ENCODE measurements at regions not wholly inside any gene's neighbourhood (a gene's known extent, or its start where the extent isn't known, plus 50 kb on each side); places are given as distances from the start of the nearest gene placed in this dataset.
A peak's percentile ranks its signal among the peaks of the same experiment; 100 is the strongest.

DNA sequence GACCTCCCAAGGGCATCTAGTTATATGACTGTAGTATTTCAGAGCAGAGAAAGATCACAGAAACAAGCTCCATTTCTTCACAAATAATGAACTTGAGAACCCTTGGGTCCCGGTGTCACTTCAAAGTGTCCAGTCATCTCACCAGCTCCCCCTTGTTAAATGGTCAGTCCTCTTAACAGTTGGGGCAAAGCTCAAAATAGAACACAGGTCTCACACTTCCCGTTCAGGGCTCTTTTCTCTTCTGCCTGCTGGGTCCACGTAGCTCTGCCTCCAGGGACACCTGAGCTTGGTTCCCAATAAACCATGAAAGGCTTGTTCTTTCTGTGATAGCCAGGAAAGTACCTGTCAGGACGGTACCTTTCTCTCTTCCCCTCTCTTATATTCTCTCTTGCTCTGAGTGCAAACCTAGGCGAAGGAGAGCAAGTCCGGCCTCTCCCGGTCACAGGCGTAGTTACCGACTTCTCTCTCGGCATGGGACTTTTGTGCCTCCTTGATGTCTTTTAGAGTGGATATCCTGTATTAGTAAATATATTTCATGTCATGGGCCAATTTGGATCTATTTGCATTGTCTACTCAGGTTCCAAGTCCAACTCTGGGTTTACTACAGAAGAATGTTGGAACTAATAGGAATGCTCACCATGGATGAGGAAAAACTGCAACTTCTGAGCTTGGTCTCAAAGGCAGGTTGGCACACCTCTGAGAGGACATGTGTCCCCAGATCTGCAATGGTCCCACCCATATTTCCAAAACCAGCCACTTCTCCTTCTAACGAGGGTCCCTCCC lies 118.8 kb upstream of the PARP11 start:
- no peak for DNase-seq (ENCODE audit: extremely low read depth, insufficient read length)
- Histone ChIP-seq H3K36me3 (ENCODE audit: control insufficient read depth, insufficient read depth, low read length) (no peaks in the 10 kb centered on the region), H3K4me3 (replicated peaks; ENCODE audit: low read depth, low read length) (no peak overlapping the region), H3K27me3 (replicated peaks; ENCODE audit: control insufficient read depth, insufficient read depth, low read length) (no peaks in the 10 kb centered on the region; the same call in none of the 2 replicates)
- TF ChIP-seq, protein P1, sequence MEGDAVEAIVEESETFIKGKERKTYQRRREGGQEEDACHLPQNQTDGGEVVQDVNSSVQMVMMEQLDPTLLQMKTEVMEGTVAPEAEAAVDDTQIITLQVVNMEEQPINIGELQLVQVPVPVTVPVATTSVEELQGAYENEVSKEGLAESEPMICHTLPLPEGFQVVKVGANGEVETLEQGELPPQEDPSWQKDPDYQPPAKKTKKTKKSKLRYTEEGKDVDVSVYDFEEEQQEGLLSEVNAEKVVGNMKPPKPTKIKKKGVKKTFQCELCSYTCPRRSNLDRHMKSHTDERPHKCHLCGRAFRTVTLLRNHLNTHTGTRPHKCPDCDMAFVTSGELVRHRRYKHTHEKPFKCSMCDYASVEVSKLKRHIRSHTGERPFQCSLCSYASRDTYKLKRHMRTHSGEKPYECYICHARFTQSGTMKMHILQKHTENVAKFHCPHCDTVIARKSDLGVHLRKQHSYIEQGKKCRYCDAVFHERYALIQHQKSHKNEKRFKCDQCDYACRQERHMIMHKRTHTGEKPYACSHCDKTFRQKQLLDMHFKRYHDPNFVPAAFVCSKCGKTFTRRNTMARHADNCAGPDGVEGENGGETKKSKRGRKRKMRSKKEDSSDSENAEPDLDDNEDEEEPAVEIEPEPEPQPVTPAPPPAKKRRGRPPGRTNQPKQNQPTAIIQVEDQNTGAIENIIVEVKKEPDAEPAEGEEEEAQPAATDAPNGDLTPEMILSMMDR (IDR thresholded peaks at IDR 0.05; ENCODE audit: insufficient read depth, low read length, poor library complexity, severe bottlenecking) = no peak

DNA sequence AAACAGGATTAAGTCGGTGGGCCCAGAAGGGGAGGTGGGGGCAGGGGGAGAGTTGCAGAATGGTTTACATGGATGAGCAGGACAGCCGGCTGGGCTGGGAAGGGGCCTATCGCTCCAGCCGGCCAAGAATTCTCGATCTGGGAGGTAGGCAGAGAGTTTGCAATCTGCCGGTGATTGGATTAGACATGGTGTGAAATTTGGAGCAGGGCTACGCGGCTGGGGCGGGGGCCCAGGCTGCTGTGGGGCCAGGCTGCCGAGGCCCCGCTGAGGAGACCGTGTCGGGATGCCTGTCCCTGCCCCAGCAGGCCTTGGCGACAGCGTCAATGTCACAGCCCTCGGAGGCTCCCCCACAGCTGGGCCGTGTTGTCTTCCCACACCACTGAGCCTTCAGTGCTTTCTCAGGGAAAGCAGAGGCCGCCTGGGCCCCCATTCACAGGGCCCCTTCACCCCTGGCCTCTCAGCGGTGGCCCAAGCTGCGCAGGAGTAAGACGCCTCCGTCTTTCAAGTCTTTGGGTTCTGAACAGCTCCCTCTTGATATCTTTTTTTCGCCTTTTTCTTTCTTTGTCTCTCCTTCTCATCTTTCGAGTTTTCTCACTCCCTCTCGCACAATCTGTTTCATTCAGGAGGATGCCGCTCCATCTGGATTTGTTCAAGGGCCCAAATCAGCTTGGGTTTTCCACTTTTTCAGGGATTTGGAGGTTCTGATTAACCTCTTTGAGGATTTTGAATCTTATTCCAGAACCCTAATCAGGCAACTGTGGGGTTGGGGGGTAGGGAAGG lies 117.5 kb upstream of the PARP11 start:
- Histone ChIP-seq H3K27me3 (replicated peaks; ENCODE audit: control insufficient read depth, insufficient read depth, low read length) (no peaks in the 10 kb centered on the region; the same call in none of the 2 replicates), H3K4me3 (replicated peaks; ENCODE audit: low read depth, low read length) (no peak overlapping the region), H3K36me3 (ENCODE audit: control insufficient read depth, insufficient read depth, low read length) (no peaks in the 10 kb centered on the region)
- TF ChIP-seq, protein P1 (IDR thresholded peaks at IDR 0.05; ENCODE audit: insufficient read depth, low read length, poor library complexity, severe bottlenecking) = no peak
- DNase-seq (ENCODE audit: extremely low read depth, insufficient read length) = no peak

DNA sequence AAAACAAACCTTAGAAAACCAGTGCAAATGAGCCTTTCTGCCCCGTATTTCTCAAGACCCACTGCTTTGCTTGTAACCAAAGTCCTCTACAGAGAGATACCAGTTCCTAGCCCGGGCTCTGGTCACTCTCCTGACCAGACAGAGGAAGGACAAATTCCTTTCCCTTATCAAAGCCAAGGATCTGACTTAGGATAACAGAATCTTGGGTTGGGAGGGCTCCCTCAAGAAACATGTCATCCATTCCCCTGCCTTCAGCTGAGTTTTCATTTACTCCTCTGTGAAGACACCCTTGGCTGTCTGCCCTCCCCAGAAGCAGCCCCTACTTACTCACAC lies 116.0 kb upstream of the PARP11 start:
- DNase-seq (ENCODE audit: extremely low read depth, insufficient read length) = no peak
- TF ChIP-seq, protein P1 (IDR thresholded peaks at IDR 0.05; ENCODE audit: insufficient read depth, low read length, poor library complexity, severe bottlenecking) = no peak
- Histone ChIP-seq H3K36me3 (ENCODE audit: control insufficient read depth, insufficient read depth, low read length) (no peaks in the 10 kb centered on the region), H3K4me3 (replicated peaks; ENCODE audit: low read depth, low read length) (no peak overlapping the region), H3K27me3 (replicated peaks; ENCODE audit: control insufficient read depth, insufficient read depth, low read length) (no peaks in the 10 kb centered on the region; the same call in none of the 2 replicates)

DNA sequence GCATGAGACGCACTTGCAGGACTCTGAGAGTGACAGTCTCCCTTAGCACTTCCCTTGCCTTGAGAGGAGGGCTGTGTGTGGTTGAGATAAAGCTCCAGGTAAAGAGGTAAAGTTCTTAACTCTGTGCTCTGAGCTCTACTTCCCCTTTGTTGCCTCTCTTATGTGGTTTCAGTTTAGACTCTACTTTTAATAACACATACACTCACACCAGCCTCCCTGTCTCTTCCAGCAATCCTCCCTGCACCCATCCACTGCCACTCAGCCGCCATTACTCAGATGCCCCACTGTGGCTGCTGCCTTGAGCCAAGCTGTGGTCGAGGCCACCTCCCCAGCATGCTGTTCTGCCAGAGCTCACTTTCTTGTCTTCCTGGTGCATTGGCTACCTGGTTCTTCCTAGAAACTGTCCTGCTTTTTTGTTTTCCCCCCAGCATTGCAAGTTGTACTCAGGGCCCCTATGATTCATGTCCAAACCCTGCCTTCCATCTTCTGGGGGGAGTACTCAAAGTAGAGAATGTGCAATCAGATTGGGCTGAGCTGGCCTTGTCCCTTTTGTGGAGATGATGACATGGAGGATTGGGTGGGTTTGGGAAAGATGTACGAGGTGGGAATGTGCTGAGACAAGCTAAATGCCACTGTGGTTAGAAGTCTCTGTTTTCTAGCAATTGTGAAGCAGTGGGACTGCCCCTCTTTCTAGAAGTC lies 115.5 kb upstream of the PARP11 start:
- Histone ChIP-seq H3K4me3 (replicated peaks; ENCODE audit: low read depth, low read length) (no peak overlapping the region), H3K36me3 (ENCODE audit: control insufficient read depth, insufficient read depth, low read length) (no peaks in the 10 kb centered on the region), H3K27me3 (replicated peaks; ENCODE audit: control insufficient read depth, insufficient read depth, low read length) (no peaks in the 10 kb centered on the region; the same call in none of the 2 replicates)
- TF ChIP-seq, protein P1 (IDR thresholded peaks at IDR 0.05; ENCODE audit: insufficient read depth, low read length, poor library complexity, severe bottlenecking) = no peak
- peak; percentile 29 for DNase-seq (ENCODE audit: extremely low read depth, insufficient read length)

DNA sequence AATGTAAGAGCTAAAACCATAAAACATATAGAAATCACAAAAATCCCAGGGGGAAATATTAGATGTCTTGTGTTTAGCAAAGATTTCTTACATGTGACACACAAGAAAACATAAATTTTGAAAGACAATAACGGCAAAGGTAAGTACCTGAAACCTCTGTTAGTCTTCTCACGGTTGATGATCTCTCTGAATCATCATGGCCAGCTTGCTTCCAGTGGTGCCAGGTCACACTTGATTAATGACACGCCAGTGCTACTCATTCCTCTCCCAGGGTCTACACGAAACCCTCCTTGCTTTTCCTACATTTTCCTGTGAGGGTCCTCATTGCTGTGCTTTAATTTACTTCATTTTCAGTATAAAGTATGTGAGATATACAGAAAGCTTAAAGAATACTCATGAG lies 114.4 kb upstream of the PARP11 start:
- H3K4me3 ChIP-seq (replicated peaks; ENCODE audit: low read depth, low read length) = no peak overlapping the region
- no peaks in the 10 kb centered on the region for H3K36me3 ChIP-seq (ENCODE audit: control insufficient read depth, insufficient read depth, low read length)
- DNase-seq (ENCODE audit: extremely low read depth, insufficient read length) = no peak
- no peaks in the 10 kb centered on the region; the same call in none of the 2 replicates for H3K27me3 ChIP-seq (replicated peaks; ENCODE audit: control insufficient read depth, insufficient read depth, low read length)
- TF ChIP-seq, protein P1 (IDR thresholded peaks at IDR 0.05; ENCODE audit: insufficient read depth, low read length, poor library complexity, severe bottlenecking) = no peak

Measured in GM06990 (cell line).